Vagina (tissue), 2 donors: ENCODE measurements at regions not wholly inside any gene's neighbourhood (a gene's known extent, or its start where the extent isn't known, plus 50 kb on each side); places are given as distances from the start of the nearest gene placed in this dataset.

Experiments
- DNase-seq, 2 donors: peaks; one replicate each; pipeline ENCODE4 v3.0.0-alpha.2; 2017; ENCODE audit errors: extremely low spot score in 2 of 2
- H3K27ac ChIP-seq: fragments of 200-600 bp; sonication (generic); one replicate; pipeline ENCODE4 v1.5.1; 2019
- H3K27me3 ChIP-seq: fragments of 200-600 bp; sonication (generic); one replicate; pipeline ENCODE4 v1.5.1; 2019
- H3K36me3 ChIP-seq, 2 donors: fragments of 200-600 bp; sonication (generic); one replicate each; pipeline ENCODE4 v1.5.1; 2017 to 2019
- H3K4me1 ChIP-seq: fragments of 200-600 bp; sonication (generic); one replicate; pipeline ENCODE4 v1.5.1; 2019
- H3K4me3 ChIP-seq, 2 donors: fragments of 200-600 bp; sonication (generic); 1 replicate in 1 of 2; 2 replicates in 1 of 2; pipeline ENCODE4 v1.5.1; 2016 to 2019
- H3K9me3 ChIP-seq: fragments of 200-600 bp; sonication (generic); one replicate; pipeline ENCODE4 v1.5.1; 2019
- CTCF ChIP-seq, 3 experiments: fragments of 450-650 bp in 2 of 3; fragments of 200-600 bp in 1 of 3; sonication (generic) in 1 of 3; IDR thresholded peaks; one replicate each; pipeline ENCODE4 v1.5.1; 2017 to 2019; ENCODE audit warnings: antibody characterized with exemption in 3 of 3, mild to moderate bottlenecking in 2 of 3, moderate library complexity in 2 of 3
- POLR2A ChIP-seq, 2 donors: fragments of 450-650 bp; IDR thresholded peaks; one replicate each; pipeline ENCODE4 v1.6.1; 2017; ENCODE audit warnings: antibody characterized with exemption in 2 of 2, mild to moderate bottlenecking in 2 of 2, moderate library complexity in 2 of 2
- POLR2AphosphoS5 ChIP-seq, 2 donors: sonication (generic); formaldehyde crosslinking; IDR thresholded peaks; one replicate each; pipeline ENCODE4 v1.9.0; 2017; ENCODE audit warnings: antibody characterized with exemption in 2 of 2, mild to moderate bottlenecking in 2 of 2, low read depth in 1 of 2; ENCODE audit not compliant: insufficient read depth in 1 of 2
- intact Hi-C: fragments of 100-400 bp; cut with DNase I; formaldehyde crosslinking; loops from one replicate; pipeline ENCODE4 v1.15.1; 2023

DNA sequence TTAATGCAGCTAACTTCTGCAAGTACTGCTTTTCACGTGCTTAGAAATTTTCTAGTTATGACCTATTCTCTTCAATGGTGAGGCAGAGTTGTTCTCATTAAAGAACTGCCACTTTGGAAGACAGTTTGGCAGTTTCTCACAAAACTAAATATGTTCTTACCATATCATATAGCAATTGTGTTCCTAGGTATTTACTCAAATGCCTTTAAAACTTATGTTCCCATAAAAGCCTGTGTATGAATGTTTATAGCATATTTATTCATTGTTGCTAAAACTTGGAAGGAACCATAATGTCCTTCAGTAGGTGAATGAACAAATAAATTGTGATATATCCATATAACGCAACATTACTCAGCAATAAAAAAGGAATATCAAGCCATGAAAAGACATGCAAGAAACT lies 555.1 kb upstream of the POT1 start:
- no peak overlapping the region for H3K27ac ChIP-seq
- H3K4me1 ChIP-seq, result no peaks in the 10 kb centered on the region
- H3K27me3 ChIP-seq, result no peaks in the 10 kb centered on the region
- intact Hi-C loops, result no loop called here
- H3K9me3 ChIP-seq, result no peaks in the 10 kb centered on the region
- no peak overlapping the region for H3K4me3 ChIP-seq
- no peak for DNase-seq
- TF ChIP-seq CTCF (IDR thresholded peaks at IDR 0.05), result no peak
- no peak for TF ChIP-seq POLR2AphosphoS5 (IDR thresholded peaks at IDR 0.05; ENCODE audit: insufficient read depth in 1 of 2, low read depth in 1 of 2)
- TF ChIP-seq POLR2A (IDR thresholded peaks at IDR 0.05), result no peak
- no peaks in the 10 kb centered on the region for H3K36me3 ChIP-seq

DNA sequence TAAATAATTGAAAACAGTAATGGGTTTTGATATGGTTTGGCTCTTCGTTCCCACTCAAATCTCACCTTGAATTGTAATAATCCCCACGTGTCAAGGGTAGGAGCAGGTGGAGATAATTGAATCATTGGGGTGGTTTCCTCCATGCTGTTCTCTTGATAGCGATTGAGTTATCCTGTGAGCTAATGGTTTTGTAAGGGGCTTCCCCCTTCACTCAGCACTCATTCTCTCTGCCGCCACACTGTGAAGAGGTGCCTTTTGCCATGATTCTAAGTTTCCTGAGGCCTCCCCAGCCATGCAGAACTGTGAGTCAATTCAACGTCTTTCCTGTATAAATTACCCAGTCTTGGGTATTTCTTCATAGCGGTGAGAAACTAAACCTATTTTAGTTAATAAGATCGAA lies 551.7 kb upstream of the POT1 start:
- DNase-seq, result no peak
- Histone ChIP-seq H3K27me3 (no peaks in the 10 kb centered on the region), H3K36me3 (no peaks in the 10 kb centered on the region), H3K9me3 (no peaks in the 10 kb centered on the region), H3K27ac (no peak overlapping the region), H3K4me1 (no peaks in the 10 kb centered on the region), H3K4me3 (no peak overlapping the region)
- intact Hi-C loops, result no loop called here
- TF ChIP-seq POLR2AphosphoS5 (IDR thresholded peaks at IDR 0.05; ENCODE audit: insufficient read depth in 1 of 2, low read depth in 1 of 2) (no peak), POLR2A (IDR thresholded peaks at IDR 0.05) (no peak), CTCF (IDR thresholded peaks at IDR 0.05) (no peak)

- H3K9me3 ChIP-seq, result no peaks in the 10 kb centered on the region
- H3K4me3 ChIP-seq, result no peak overlapping the region
- intact Hi-C loops, result no loop called here
- no peak overlapping the region for H3K27ac ChIP-seq
- no peaks in the 10 kb centered on the region for H3K27me3 ChIP-seq
- no peak for TF ChIP-seq POLR2A (IDR thresholded peaks at IDR 0.05)
- TF ChIP-seq POLR2AphosphoS5 (IDR thresholded peaks at IDR 0.05; ENCODE audit: insufficient read depth in 1 of 2, low read depth in 1 of 2), result no peak
- no peak for TF ChIP-seq CTCF (IDR thresholded peaks at IDR 0.05)
- DNase-seq, result no peak
- H3K36me3 ChIP-seq, result no peaks in the 10 kb centered on the region
- H3K4me1 ChIP-seq, result no peaks in the 10 kb centered on the region
These were observed 551.1 kb upstream of the POT1 start for GRCh38 chr7:125480762-125481161.

DNA sequence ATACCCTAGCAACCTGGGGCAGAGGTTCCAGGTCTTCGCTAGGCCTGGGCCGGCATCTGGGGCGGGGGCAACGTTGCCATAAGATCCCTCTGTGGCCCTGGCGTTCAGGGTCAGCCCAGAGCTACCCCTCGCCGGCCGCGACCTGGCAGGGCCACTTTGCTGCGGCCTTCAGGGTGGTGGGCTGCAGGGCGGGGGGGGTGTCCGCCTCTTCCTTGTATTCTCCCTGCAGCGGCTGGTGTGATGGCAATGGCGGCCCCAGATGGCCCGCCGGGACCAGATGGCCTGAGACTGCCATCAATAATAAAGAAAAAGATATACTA lies 539.2 kb upstream of the POT1 start:
- no peak overlapping the region for H3K4me3 ChIP-seq
- no peak for DNase-seq
- H3K27me3 ChIP-seq, result no peaks in the 10 kb centered on the region
- TF ChIP-seq POLR2AphosphoS5 (IDR thresholded peaks at IDR 0.05; ENCODE audit: insufficient read depth in 1 of 2, low read depth in 1 of 2) (no peak), CTCF (IDR thresholded peaks at IDR 0.05) (no peak), POLR2A (IDR thresholded peaks at IDR 0.05) (no peak)
- no peak overlapping the region for H3K27ac ChIP-seq
- no peaks in the 10 kb centered on the region for H3K36me3 ChIP-seq
- intact Hi-C loops, result no loop called here
- no peaks in the 10 kb centered on the region for H3K9me3 ChIP-seq
- H3K4me1 ChIP-seq, result no peaks in the 10 kb centered on the region

GRCh38 chr7:125467996-125468854 lies 538.6 kb upstream of the POT1 start:
- no peak overlapping the region for H3K27ac ChIP-seq
- no peak for DNase-seq
- no peaks in the 10 kb centered on the region for H3K27me3 ChIP-seq
- no peaks in the 10 kb centered on the region for H3K36me3 ChIP-seq
- intact Hi-C loops, result no loop called here
- H3K4me3 ChIP-seq, result no peak overlapping the region
- TF ChIP-seq POLR2AphosphoS5 (IDR thresholded peaks at IDR 0.05; ENCODE audit: insufficient read depth in 1 of 2, low read depth in 1 of 2), result no peak
- no peaks in the 10 kb centered on the region for H3K9me3 ChIP-seq
- no peaks in the 10 kb centered on the region for H3K4me1 ChIP-seq
